Uterus (tissue), 2 donors: ENCODE measurements at regions not wholly inside any gene's neighbourhood (a gene's known extent, or its start where the extent isn't known, plus 50 kb on each side); places are given as distances from the start of the nearest gene placed in this dataset.
A peak's percentile ranks its signal among the peaks of the same experiment; 100 is the strongest.

Experiments
- POLR2A ChIP-seq, 2 donors: fragments of 450-650 bp; IDR thresholded peaks; one replicate each; pipeline ENCODE4 v1.6.1; 2016; ENCODE audit warnings: antibody characterized with exemption in 2 of 2, mild to moderate bottlenecking in 1 of 2, moderate library complexity in 1 of 2
- TF ChIP-seq, protein P1 (sequence below), 4 experiments: fragments of 200-600 bp in 2 of 4; fragments of 450-650 bp in 2 of 4; sonication (generic) in 2 of 4; IDR thresholded peaks; one replicate each; pipeline ENCODE4 v1.5.1; 2016 to 2019; ENCODE audit warnings: antibody characterized with exemption in 4 of 4, mild to moderate bottlenecking in 2 of 4, moderate library complexity in 1 of 4

- TF ChIP-seq, protein P1, sequence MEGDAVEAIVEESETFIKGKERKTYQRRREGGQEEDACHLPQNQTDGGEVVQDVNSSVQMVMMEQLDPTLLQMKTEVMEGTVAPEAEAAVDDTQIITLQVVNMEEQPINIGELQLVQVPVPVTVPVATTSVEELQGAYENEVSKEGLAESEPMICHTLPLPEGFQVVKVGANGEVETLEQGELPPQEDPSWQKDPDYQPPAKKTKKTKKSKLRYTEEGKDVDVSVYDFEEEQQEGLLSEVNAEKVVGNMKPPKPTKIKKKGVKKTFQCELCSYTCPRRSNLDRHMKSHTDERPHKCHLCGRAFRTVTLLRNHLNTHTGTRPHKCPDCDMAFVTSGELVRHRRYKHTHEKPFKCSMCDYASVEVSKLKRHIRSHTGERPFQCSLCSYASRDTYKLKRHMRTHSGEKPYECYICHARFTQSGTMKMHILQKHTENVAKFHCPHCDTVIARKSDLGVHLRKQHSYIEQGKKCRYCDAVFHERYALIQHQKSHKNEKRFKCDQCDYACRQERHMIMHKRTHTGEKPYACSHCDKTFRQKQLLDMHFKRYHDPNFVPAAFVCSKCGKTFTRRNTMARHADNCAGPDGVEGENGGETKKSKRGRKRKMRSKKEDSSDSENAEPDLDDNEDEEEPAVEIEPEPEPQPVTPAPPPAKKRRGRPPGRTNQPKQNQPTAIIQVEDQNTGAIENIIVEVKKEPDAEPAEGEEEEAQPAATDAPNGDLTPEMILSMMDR (IDR thresholded peaks at IDR 0.05) = peak in 1 of 4 experiments; percentile 3
- TF ChIP-seq POLR2A (IDR thresholded peaks at IDR 0.05) = no peak
Observed at GRCh38 chr3:40971191-40972168, 227.8 kb upstream of the CTNNB1 start.
